A549 (cell line): ENCODE measurements at regions not wholly inside any gene's neighbourhood (a gene's known extent, or its start where the extent isn't known, plus 50 kb on each side); places are given as distances from the start of the nearest gene placed in this dataset.

Source experiments
- ATAC-seq, 2 experiments: fragments of 200-7000 bp in 1 of 2; fragments of >200 bp in 1 of 2; cut with Nextera tagmentation in 1 of 2; cut with Tn5 transposase in 1 of 2; 3 replicates each; pipeline versions ENCODE4 v1.8.0 to v1.9.1; 2018 to 2020; ENCODE audit warnings: mild to moderate bottlenecking in 1 of 2, moderate library complexity in 1 of 2
- CTCF ChIA-PET: fragments of 300-600 bp; sonication (Branson Sonifier 250); formaldehyde crosslinking; extraction: SDS; loops from one replicate; lab custom pipeline; 2021; ENCODE audit warnings: antibody characterized with exemption, inconsistent platforms; lab: Yijun Ruan, JAX
- POLR2A ChIA-PET: fragments of 350-600 bp; formaldehyde crosslinking; extraction: SDS; loops from one replicate; lab custom pipeline; 2021; ENCODE audit warnings: antibody characterized with exemption, inconsistent platforms; lab: Yijun Ruan, JAX
- DNase-seq, 2 experiments: peaks; one replicate each; pipeline versions ENCODE4 v3.0.0 to v3.0.0-alpha.2; 2011 to 2016; ENCODE audit warnings: low read depth in 1 of 2, low spot score in 1 of 2
- FAIRE-seq: peaks from 2 replicates; lab custom pipeline; 2011; peaks lifted over from hg19 to GRCh38; lab: Jason Lieb, UNC
- H3K27ac ChIP-seq, 2 experiments: fragments of >200 bp; sonication (Bioruptor Twin); formaldehyde crosslinking; 3 replicates each; pipeline ENCODE4 v1.5.1; 2016 to 2017
- H3K4me1 ChIP-seq: fragments of >200 bp; sonication (Bioruptor Twin); formaldehyde crosslinking; 3 replicates; pipeline ENCODE4 v1.6.1; 2016
- H3K4me2 ChIP-seq: fragments of >200 bp; sonication (Bioruptor Twin); formaldehyde crosslinking; 3 replicates; pipeline ENCODE4 v1.6.1; 2016
- H3K4me3 ChIP-seq: fragments of >200 bp; sonication (Bioruptor Twin); formaldehyde crosslinking; 3 replicates; pipeline ENCODE4 v1.5.1; 2016
- H3K9me3 ChIP-seq: fragments of >200 bp; sonication (Bioruptor Twin); formaldehyde crosslinking; 3 replicates; pipeline ENCODE4 v1.6.1; 2016
- BCL3 ChIP-seq: fragments of >200 bp; sonication (Bioruptor Twin); formaldehyde crosslinking; IDR thresholded peaks from 3 replicates; pipeline ENCODE4 v1.6.1; 2016
- BHLHE40 ChIP-seq: IDR thresholded peaks from 2 replicates; pipeline ENCODE4 v1.6.1; 2012; ENCODE audit warnings: low read depth, low read length, inconsistent platforms
- CHD4 ChIP-seq: fragments of 200-600 bp; sonication (generic); IDR thresholded peaks from 2 replicates; pipeline ENCODE4 v1.6.1; 2016; ENCODE audit warnings: antibody characterized with exemption, mild to moderate bottlenecking, borderline replicate concordance
- FOSB ChIP-seq: fragments of 250-450 bp; sonication (Bioruptor Pico); IDR thresholded peaks from 2 replicates; pipeline ENCODE4 v1.5.0; 2020; ENCODE audit warnings: mild to moderate bottlenecking, moderate library complexity
- HDAC2 ChIP-seq: fragments of 200-600 bp; sonication (generic); IDR thresholded peaks from 2 replicates; pipeline ENCODE4 v1.6.1; 2016
- HEYL ChIP-seq: fragments of 250-450 bp; sonication (Bioruptor Pico); IDR thresholded peaks from 2 replicates; pipeline ENCODE4 v1.8.0; 2021; ENCODE audit warnings: mild to moderate bottlenecking, moderate library complexity
- HOXA7 ChIP-seq: fragments of 250-450 bp; sonication (Bioruptor Pico); IDR thresholded peaks from 2 replicates; pipeline ENCODE4 v1.5.0; 2020; ENCODE audit warnings: mild to moderate bottlenecking, moderate library complexity
- HOXB5 ChIP-seq: fragments of 250-450 bp; sonication (Bioruptor Pico); IDR thresholded peaks from 2 replicates; pipeline ENCODE4 v1.5.0; 2020; ENCODE audit warnings: mild to moderate bottlenecking, moderate library complexity
- KDM5A ChIP-seq: fragments of 200-600 bp; sonication (generic); IDR thresholded peaks from 2 replicates; pipeline ENCODE4 v1.6.1; 2016; ENCODE audit warnings: antibody characterized with exemption, mild to moderate bottlenecking
- MAFK ChIP-seq: fragments of 450-650 bp; IDR thresholded peaks from 2 replicates; pipeline ENCODE4 v1.6.1; 2014; ENCODE audit not compliant: partially characterized antibody
- MAX ChIP-seq: IDR thresholded peaks from 2 replicates; pipeline ENCODE4 v1.6.1; 2012
- NFE2L2 ChIP-seq: fragments of 150-350 bp; conservative IDR thresholded peaks from 2 replicates; pipeline ENCODE4 v1.6.1; 2014; ENCODE audit warnings: low read length
- NPAS2 ChIP-seq: fragments of 250-450 bp; sonication (Bioruptor Pico); IDR thresholded peaks from 2 replicates; pipeline ENCODE4 v1.8.0; 2022; ENCODE audit warnings: mild to moderate bottlenecking, moderate library complexity, borderline replicate concordance
- NR3C1 ChIP-seq: fragments of >200 bp; sonication (Bioruptor Twin); formaldehyde crosslinking; IDR thresholded peaks from 3 replicates; pipeline ENCODE4 v1.6.1; 2017
- PBX3 ChIP-seq: IDR thresholded peaks from 2 replicates; pipeline ENCODE4 v1.6.1; 2012
- RCOR1 ChIP-seq: fragments of 150-350 bp; IDR thresholded peaks from 2 replicates; pipeline ENCODE4 v1.6.1; 2014; ENCODE audit warnings: antibody characterized with exemption, low read length, low read depth
- SMC3 ChIP-seq: fragments of >200 bp; sonication (Bioruptor Twin); formaldehyde crosslinking; IDR thresholded peaks from 3 replicates; pipeline ENCODE4 v1.6.1; 2018; ENCODE audit warnings: inconsistent platforms
- TP53 ChIP-seq: fragments of 250-450 bp; sonication (Bioruptor Pico); IDR thresholded peaks from 2 replicates; pipeline ENCODE4 v1.5.0; 2021; ENCODE audit warnings: mild to moderate bottlenecking, moderate library complexity
- ZNF302 ChIP-seq: fragments of 250-450 bp; sonication (Bioruptor Pico); IDR thresholded peaks from 2 replicates; pipeline ENCODE4 v1.9.0; 2021; ENCODE audit warnings: inconsistent platforms, mild to moderate bottlenecking, moderate library complexity
- WGBS: methylation state at CpG from one replicate; pipeline ENCODE4 v1.1.6; 2017; ENCODE audit errors: missing lambda C conversion rate; 5-methylcytosine and 5-hydroxymethylcytosine counted together
- TF ChIP-seq, protein P1 (sequence below): fragments of >200 bp; sonication (Bioruptor Twin); formaldehyde crosslinking; IDR thresholded peaks from 2 replicates; pipeline ENCODE4 v1.6.1; 2016
- TF ChIP-seq, protein P2 (sequence below): fragments of 200-600 bp; sonication (generic); IDR thresholded peaks from 2 replicates; pipeline ENCODE4 v1.6.1; 2016; ENCODE audit warnings: antibody characterized with exemption, mild to moderate bottlenecking, moderate library complexity

- ATAC-seq (no peak), DNase-seq (no peak), FAIRE-seq (no peak)
- no peaks in the 10 kb centered on the region for H3K9me3 ChIP-seq
- no peak overlapping the region for H3K27ac ChIP-seq
- no peak overlapping the region for H3K4me2 ChIP-seq
- no peaks in the 10 kb centered on the region for H3K4me1 ChIP-seq
- WGBS = 69% methylated on average over 4 of the region's 6 CpGs
- ChIA-PET POLR2A (no interaction called here), CTCF (no interaction called here)
- H3K4me3 ChIP-seq = no peak overlapping the region
- TF ChIP-seq RCOR1 = no peak
- no peak for TF ChIP-seq KDM5A
- no peak for TF ChIP-seq NR3C1
- TF ChIP-seq ZNF302 (CRISPR knock-in tag) = no peak
- TF ChIP-seq HOXA7 = no peak
- TF ChIP-seq MAFK = no peak
- TF ChIP-seq TP53 (CRISPR knock-in tag) = no peak
- TF ChIP-seq BCL3 = no peak
- TF ChIP-seq HDAC2 = no peak
- TF ChIP-seq MAX = no peak
- no peak for TF ChIP-seq SMC3
- no peak for TF ChIP-seq NPAS2 (CRISPR knock-in tag)
- no peak for TF ChIP-seq HOXB5 (CRISPR knock-in tag)
These were observed 213.3 kb downstream of the MN1 start for GRCh38 chr22:27588268-27588667.

DNA sequence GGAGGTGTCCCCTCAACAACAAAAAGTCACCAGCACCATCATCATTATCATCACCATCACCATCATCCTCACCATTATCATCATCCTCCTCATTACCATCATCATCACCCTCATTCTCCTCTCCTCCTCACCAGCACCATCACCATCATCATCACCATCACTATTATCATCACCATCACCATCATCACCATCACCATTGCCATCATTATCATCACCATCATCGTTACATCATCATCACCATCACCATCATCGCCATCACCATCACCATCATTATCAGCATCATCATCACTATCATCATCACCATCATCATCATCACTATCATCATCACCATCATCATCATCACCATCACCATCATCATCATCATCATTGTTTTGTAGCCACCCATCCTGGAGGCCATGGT, 212.6 kb downstream of the MN1 start:
- no peak for ATAC-seq
- Histone ChIP-seq H3K4me1 (no peaks in the 10 kb centered on the region), H3K27ac (no peak overlapping the region), H3K4me3 (no peak overlapping the region), H3K9me3 (no peaks in the 10 kb centered on the region), H3K4me2 (no peak overlapping the region)
- no peak for FAIRE-seq
- CTCF ChIA-PET = no interaction called here
- 92% methylated on average over 2 of the region's 2 CpGs for WGBS
- TF ChIP-seq PBX3 (no peak), SMC3 (no peak)
- DNase-seq = no peak
- POLR2A ChIA-PET = no interaction called here

GRCh38 chr22:27591060-27591459, 210.5 kb downstream of the MN1 start:
- no peak for ATAC-seq
- ChIA-PET CTCF (interaction anchor here (1.1 kb wide), 1 partner anchor 15 kb away, joined by 3 read pairs; no protein-coding TSS in a partner anchor), POLR2A (no interaction called here)
- TF ChIP-seq NFE2L2 = no peak
- no peak for TF ChIP-seq MAX
- TF ChIP-seq, protein P1, sequence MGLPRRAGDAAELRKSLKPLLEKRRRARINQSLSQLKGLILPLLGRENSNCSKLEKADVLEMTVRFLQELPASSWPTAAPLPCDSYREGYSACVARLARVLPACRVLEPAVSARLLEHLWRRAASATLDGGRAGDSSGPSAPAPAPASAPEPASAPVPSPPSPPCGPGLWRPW = no peak
- TF ChIP-seq BHLHE40 = no peak
- no peak for TF ChIP-seq FOSB
- Histone ChIP-seq H3K27ac (no peak overlapping the region), H3K4me2 (no peak overlapping the region), H3K4me3 (no peak overlapping the region), H3K4me1 (no peaks in the 10 kb centered on the region), H3K9me3 (no peaks in the 10 kb centered on the region)
- 80% methylated on average over 5 of the region's 6 CpGs for WGBS
- no peak for DNase-seq
- FAIRE-seq = no peak

DNA sequence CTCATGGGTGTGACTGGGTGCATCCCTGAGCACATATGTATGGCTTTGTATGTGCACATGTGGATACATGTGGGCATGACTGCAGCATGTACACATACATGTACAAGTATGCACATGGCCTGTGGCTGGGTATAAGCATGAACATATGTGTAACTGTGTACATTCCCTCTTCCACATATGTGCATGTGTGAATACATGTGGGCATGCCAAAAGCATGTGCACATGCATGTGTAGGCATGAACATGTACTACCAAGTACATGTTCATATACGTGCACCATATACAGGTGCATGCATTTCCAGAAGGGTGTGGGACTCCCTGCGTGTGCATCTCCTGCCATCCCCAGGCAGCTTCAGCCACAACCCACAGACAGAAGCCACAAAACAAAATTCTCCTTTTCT, 208.2 kb downstream of the MN1 start:
- H3K4me2 ChIP-seq = no peak overlapping the region
- H3K4me1 ChIP-seq = no peaks in the 10 kb centered on the region
- FAIRE-seq (no peak), ATAC-seq (no peak), DNase-seq (no peak)
- 83% methylated on average over 2 of the region's 2 CpGs for WGBS
- H3K27ac ChIP-seq = no peak overlapping the region
- POLR2A ChIA-PET = no interaction called here
- TF ChIP-seq, protein P2, sequence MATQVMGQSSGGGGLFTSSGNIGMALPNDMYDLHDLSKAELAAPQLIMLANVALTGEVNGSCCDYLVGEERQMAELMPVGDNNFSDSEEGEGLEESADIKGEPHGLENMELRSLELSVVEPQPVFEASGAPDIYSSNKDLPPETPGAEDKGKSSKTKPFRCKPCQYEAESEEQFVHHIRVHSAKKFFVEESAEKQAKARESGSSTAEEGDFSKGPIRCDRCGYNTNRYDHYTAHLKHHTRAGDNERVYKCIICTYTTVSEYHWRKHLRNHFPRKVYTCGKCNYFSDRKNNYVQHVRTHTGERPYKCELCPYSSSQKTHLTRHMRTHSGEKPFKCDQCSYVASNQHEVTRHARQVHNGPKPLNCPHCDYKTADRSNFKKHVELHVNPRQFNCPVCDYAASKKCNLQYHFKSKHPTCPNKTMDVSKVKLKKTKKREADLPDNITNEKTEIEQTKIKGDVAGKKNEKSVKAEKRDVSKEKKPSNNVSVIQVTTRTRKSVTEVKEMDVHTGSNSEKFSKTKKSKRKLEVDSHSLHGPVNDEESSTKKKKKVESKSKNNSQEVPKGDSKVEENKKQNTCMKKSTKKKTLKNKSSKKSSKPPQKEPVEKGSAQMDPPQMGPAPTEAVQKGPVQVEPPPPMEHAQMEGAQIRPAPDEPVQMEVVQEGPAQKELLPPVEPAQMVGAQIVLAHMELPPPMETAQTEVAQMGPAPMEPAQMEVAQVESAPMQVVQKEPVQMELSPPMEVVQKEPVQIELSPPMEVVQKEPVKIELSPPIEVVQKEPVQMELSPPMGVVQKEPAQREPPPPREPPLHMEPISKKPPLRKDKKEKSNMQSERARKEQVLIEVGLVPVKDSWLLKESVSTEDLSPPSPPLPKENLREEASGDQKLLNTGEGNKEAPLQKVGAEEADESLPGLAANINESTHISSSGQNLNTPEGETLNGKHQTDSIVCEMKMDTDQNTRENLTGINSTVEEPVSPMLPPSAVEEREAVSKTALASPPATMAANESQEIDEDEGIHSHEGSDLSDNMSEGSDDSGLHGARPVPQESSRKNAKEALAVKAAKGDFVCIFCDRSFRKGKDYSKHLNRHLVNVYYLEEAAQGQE = no peak
- TF ChIP-seq CHD4 (no peak), HEYL (no peak)
- no peaks in the 10 kb centered on the region for H3K9me3 ChIP-seq
- CTCF ChIA-PET = no interaction called here
- no peak overlapping the region for H3K4me3 ChIP-seq
